Ishikawa (cell line): ENCODE measurements at regions not wholly inside any gene's neighbourhood (a gene's known extent, or its start where the extent isn't known, plus 50 kb on each side); places are given as distances from the start of the nearest gene placed in this dataset.

Experiments used
- CEBPB ChIP-seq: IDR thresholded peaks from 2 replicates; pipeline ENCODE4 v1.6.1; 2012
- EGR1 ChIP-seq: IDR thresholded peaks from 2 replicates; pipeline ENCODE4 v1.6.1; 2012
- EP300 ChIP-seq: IDR thresholded peaks from 2 replicates; pipeline ENCODE4 v1.6.1; 2012; ENCODE audit warnings: borderline replicate concordance
- NFIC ChIP-seq: IDR thresholded peaks from 2 replicates; pipeline ENCODE4 v1.6.1; 2012
- RAD21 ChIP-seq: IDR thresholded peaks from 2 replicates; pipeline ENCODE4 v1.6.1; 2012; ENCODE audit warnings: low read depth
- TCF12 ChIP-seq: IDR thresholded peaks from 2 replicates; pipeline ENCODE4 v1.6.1; 2012; ENCODE audit warnings: low read depth
- TEAD4 ChIP-seq: IDR thresholded peaks from 2 replicates; pipeline ENCODE4 v1.6.1; 2012
- YY1 ChIP-seq: IDR thresholded peaks from 2 replicates; pipeline ENCODE4 v1.6.1; 2012; ENCODE audit warnings: low read depth
- ZBTB7A ChIP-seq: IDR thresholded peaks from 2 replicates; pipeline ENCODE4 v1.6.1; 2012; ENCODE audit warnings: low read depth
- TF ChIP-seq, protein P1 (sequence below): IDR thresholded peaks from 2 replicates; pipeline ENCODE4 v1.6.1; 2012; ENCODE audit warnings: low read depth, mild to moderate bottlenecking
- TF ChIP-seq, protein P2 (sequence below): IDR thresholded peaks from 2 replicates; pipeline ENCODE4 v1.6.1; 2012

DNA sequence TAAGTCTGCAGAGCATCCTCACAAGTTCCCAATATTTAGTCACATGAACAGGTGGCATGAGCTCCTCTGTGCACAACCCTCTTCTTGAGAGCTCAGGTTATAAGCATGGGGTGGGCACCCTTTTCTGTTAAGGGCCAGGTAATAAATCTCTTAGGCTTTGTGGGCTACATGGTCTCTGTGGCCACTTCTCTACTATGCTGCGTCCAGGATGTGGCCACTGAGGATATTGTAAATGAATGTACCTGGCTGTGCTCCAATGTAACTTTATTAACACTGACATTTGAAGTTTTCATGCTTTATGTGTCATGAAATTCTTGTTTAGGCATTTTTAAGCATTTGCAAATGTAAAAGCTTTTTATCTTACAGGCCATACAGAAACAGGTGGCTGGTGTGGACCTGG, 116.8 kb upstream of the ST6GAL2 start:
- no peak for TF ChIP-seq TEAD4
- TF ChIP-seq, protein P1, sequence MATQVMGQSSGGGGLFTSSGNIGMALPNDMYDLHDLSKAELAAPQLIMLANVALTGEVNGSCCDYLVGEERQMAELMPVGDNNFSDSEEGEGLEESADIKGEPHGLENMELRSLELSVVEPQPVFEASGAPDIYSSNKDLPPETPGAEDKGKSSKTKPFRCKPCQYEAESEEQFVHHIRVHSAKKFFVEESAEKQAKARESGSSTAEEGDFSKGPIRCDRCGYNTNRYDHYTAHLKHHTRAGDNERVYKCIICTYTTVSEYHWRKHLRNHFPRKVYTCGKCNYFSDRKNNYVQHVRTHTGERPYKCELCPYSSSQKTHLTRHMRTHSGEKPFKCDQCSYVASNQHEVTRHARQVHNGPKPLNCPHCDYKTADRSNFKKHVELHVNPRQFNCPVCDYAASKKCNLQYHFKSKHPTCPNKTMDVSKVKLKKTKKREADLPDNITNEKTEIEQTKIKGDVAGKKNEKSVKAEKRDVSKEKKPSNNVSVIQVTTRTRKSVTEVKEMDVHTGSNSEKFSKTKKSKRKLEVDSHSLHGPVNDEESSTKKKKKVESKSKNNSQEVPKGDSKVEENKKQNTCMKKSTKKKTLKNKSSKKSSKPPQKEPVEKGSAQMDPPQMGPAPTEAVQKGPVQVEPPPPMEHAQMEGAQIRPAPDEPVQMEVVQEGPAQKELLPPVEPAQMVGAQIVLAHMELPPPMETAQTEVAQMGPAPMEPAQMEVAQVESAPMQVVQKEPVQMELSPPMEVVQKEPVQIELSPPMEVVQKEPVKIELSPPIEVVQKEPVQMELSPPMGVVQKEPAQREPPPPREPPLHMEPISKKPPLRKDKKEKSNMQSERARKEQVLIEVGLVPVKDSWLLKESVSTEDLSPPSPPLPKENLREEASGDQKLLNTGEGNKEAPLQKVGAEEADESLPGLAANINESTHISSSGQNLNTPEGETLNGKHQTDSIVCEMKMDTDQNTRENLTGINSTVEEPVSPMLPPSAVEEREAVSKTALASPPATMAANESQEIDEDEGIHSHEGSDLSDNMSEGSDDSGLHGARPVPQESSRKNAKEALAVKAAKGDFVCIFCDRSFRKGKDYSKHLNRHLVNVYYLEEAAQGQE, result no peak
- TF ChIP-seq ZBTB7A, result no peak
- TF ChIP-seq EGR1, result no peak
- TF ChIP-seq RAD21, result no peak
- TF ChIP-seq, protein P2, sequence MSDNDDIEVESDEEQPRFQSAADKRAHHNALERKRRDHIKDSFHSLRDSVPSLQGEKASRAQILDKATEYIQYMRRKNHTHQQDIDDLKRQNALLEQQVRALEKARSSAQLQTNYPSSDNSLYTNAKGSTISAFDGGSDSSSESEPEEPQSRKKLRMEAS, result no peak
- TF ChIP-seq EP300, result no peak
- TF ChIP-seq YY1, result no peak
- TF ChIP-seq TCF12, result no peak
- no peak for TF ChIP-seq CEBPB
- no peak for TF ChIP-seq NFIC
